Activated T-cell treated with anti-CD3 and anti-CD28 coated beads, Interleukin-2, amount 50 U/mL, for 4 hours (primary cell): ENCODE measurements at regions not wholly inside any gene's neighbourhood (a gene's known extent, or its start where the extent isn't known, plus 50 kb on each side); places are given as distances from the start of the nearest gene placed in this dataset.
"Not testable (repeated sequence)": the region's sequence is repeated elsewhere in the genome, so short reads cannot be mapped to it uniquely, and the experiment has no call there.

Experiments
- ATAC-seq, 2 donors: fragments of 200-7000 bp; cut with Tn5 transposase; one replicate each; pipeline ENCODE4 v1.10.0; 2021
- DNase-seq: peaks from one replicate; pipeline ENCODE4 v3.0.0-alpha.2; 2020
- H3K27me3 Mint-ChIP-seq: one replicate; pipeline ENCODE4 v1.8.0; 2021; ENCODE audit warnings: low read depth, mixed read lengths
- H3K36me3 Mint-ChIP-seq: one replicate; pipeline ENCODE4 v1.8.0; 2022; ENCODE audit warnings: mixed read lengths; ENCODE audit not compliant: insufficient read depth
- H3K4me1 Mint-ChIP-seq: one replicate; pipeline ENCODE4 v1.8.0; 2021; ENCODE audit warnings: low read depth, mixed read lengths
- H3K4me3 Mint-ChIP-seq: one replicate; pipeline ENCODE4 v1.8.0; 2021; ENCODE audit warnings: mild to moderate bottlenecking, moderate library complexity, mixed read lengths
- H3K9me3 Mint-ChIP-seq: one replicate; pipeline ENCODE4 v1.8.0; 2021; ENCODE audit warnings: mixed read lengths

DNA sequence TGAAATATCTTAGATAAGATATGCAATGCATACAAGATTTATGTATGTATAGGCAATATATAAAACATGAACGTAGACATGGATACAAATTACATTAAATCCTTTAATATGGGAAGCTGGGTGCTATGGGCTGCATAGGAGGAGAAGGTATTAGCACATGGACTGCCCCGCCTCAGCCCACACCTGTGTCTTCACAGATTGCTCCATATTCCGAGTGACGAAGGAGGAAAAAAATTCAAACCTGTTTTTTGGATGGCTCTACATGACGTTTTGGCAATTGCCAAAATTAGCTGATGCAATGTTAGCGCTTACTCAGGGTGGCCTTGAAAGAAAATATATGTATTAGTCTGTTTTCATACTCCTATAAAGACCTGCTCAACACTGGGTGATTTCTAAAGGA is 223.4 kb upstream of the SLCO3A1 start:
- no peak for ATAC-seq
- H3K4me3 Mint-ChIP-seq: no peak overlapping the region

GRCh38 chr15:91632176-91632575 is 221.3 kb upstream of the SLCO3A1 start:
- no peaks in the 10 kb centered on the region for H3K27me3 Mint-ChIP-seq
- H3K36me3 Mint-ChIP-seq: no peaks in the 10 kb centered on the region

More for the DNA sequence above, 223.4 kb upstream of the SLCO3A1 start:
- no peaks in the 10 kb centered on the region for H3K4me1 Mint-ChIP-seq
- no peaks in the 10 kb centered on the region for H3K36me3 Mint-ChIP-seq
- no peak for DNase-seq
- no peaks in the 10 kb centered on the region for H3K27me3 Mint-ChIP-seq
- H3K9me3 Mint-ChIP-seq: no peaks in the 10 kb centered on the region

DNA sequence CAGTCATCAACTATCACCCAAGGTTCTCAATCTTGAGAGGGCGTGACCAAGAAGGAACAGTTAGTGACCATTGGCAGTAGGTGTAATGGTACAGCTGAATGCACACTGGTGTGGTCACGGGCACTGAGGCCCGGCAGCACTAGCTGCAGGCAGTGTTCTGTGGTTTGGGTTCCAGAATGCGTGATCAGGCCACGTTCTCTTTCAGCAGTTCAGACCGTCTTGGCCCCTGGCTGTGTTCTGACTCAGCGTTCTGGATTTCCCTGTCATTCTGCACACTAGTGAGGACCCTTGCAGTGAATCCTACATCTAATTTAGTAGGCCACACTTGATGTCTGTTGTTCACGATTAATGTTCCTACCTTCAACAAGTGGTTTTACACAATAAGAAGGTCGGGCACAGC is 220.5 kb upstream of the SLCO3A1 start:
- Mint-ChIP-seq H3K9me3 (peaks cover 4% of the 10 kb centered on the region), H3K27me3 (no peaks in the 10 kb centered on the region), H3K36me3 (no peaks in the 10 kb centered on the region), H3K4me1 (no peaks in the 10 kb centered on the region), H3K4me3 (no peak overlapping the region)
- DNase-seq (no peak), ATAC-seq (no peak)

More at GRCh38 chr15:91632176-91632575, 221.3 kb upstream of the SLCO3A1 start:
- Mint-ChIP-seq H3K9me3 (no peaks in the 10 kb centered on the region), H3K4me1 (no peaks in the 10 kb centered on the region), H3K4me3 (no peak overlapping the region)
- DNase-seq: no peak
- ATAC-seq: no peak

- DNase-seq (no peak), ATAC-seq (no peak)
- Mint-ChIP-seq H3K4me1 (no peaks in the 10 kb centered on the region), H3K27me3 (no peaks in the 10 kb centered on the region), H3K4me3 (no peak overlapping the region), H3K36me3 (no peaks in the 10 kb centered on the region), H3K9me3 (peaks cover 4% of the 10 kb centered on the region)
These were observed 219.3 kb upstream of the SLCO3A1 start for GRCh38 chr15:91634179-91634578.

GRCh38 chr15:91635080-91635479 is 218.4 kb upstream of the SLCO3A1 start:
- no peaks in the 10 kb centered on the region for H3K27me3 Mint-ChIP-seq
- no peaks in the 10 kb centered on the region for H3K4me1 Mint-ChIP-seq

GRCh38 chr15:91635641-91636040 is 217.9 kb upstream of the SLCO3A1 start:
- DNase-seq: no peak

More at GRCh38 chr15:91635080-91635479, 218.4 kb upstream of the SLCO3A1 start:
- Mint-ChIP-seq H3K36me3 (no peaks in the 10 kb centered on the region), H3K9me3 (peaks cover 4% of the 10 kb centered on the region), H3K4me3 (no peak overlapping the region)
- DNase-seq (no peak), ATAC-seq (no peak)

DNA sequence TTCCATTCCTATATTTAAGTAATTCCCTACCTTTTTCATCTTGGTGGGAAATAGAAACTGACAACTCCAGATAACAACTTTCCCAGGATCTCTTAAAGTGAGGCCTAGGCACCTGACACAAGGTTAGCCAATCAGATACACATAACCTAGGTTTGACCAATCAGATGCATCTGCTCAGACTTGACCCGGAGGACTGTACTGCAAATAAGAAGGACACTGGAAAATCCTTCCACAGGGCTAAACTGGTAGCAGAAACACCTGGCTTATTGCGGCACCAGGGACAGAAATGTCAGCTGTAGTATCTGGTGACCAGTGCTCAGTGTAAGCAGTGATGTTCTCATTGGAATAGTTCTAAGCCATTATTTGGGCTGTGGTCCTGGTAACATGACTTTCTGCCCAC is 204.5 kb upstream of the SLCO3A1 start:
- Mint-ChIP-seq H3K4me3 (no peak overlapping the region), H3K4me1 (no peaks in the 10 kb centered on the region), H3K36me3 (no peaks in the 10 kb centered on the region), H3K27me3 (peaks cover 7% of the 10 kb centered on the region), H3K9me3 (no peaks in the 10 kb centered on the region)
- ATAC-seq: no peak
- no peak for DNase-seq

More at GRCh38 chr15:91635641-91636040, 217.9 kb upstream of the SLCO3A1 start:
- no peak for ATAC-seq
- H3K4me3 Mint-ChIP-seq: no peak overlapping the region
- H3K4me1 Mint-ChIP-seq: no peaks in the 10 kb centered on the region
- H3K9me3 Mint-ChIP-seq: peaks cover 7% of the 10 kb centered on the region
- no peaks in the 10 kb centered on the region for H3K36me3 Mint-ChIP-seq
- no peaks in the 10 kb centered on the region for H3K27me3 Mint-ChIP-seq

- DNase-seq: no peak
- ATAC-seq: no peak
- no peak overlapping the region for H3K4me3 Mint-ChIP-seq
- H3K36me3 Mint-ChIP-seq: no peaks in the 10 kb centered on the region
- no peaks in the 10 kb centered on the region for H3K9me3 Mint-ChIP-seq
- H3K4me1 Mint-ChIP-seq: no peaks in the 10 kb centered on the region
- peaks cover 7% of the 10 kb centered on the region for H3K27me3 Mint-ChIP-seq
These were observed 203.6 kb upstream of the SLCO3A1 start for GRCh38 chr15:91649831-91650321.

DNA sequence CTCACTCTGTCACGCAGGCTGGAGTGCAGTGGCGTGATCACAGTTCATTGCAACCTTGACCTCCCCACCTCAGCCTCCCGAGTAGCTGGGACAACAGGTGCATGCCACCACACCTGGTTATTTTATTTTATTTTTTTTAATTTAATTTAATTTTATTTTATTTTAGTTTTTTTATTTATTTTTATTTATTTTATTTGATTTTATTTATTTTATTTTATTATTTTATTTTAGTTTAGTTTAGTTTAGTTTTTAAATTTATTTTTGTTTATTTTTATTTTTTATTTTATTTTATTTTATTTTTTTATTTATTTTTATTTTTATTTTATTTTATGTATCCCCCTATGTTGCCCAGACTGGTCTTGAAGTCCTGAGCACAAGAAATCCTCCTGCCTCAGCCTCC is 202.3 kb upstream of the SLCO3A1 start:
- Mint-ChIP-seq H3K4me3 (no peak overlapping the region), H3K36me3 (no peaks in the 10 kb centered on the region)

GRCh38 chr15:91652610-91653207 is 200.8 kb upstream of the SLCO3A1 start:
- no peaks in the 10 kb centered on the region for H3K36me3 Mint-ChIP-seq
- ATAC-seq (no peak), DNase-seq (no peak)
- peaks cover 9% of the 10 kb centered on the region for H3K4me1 Mint-ChIP-seq
- no peak overlapping the region for H3K4me3 Mint-ChIP-seq
- H3K27me3 Mint-ChIP-seq: peaks cover 21% of the 10 kb centered on the region
- H3K9me3 Mint-ChIP-seq: no peaks in the 10 kb centered on the region

More for the DNA sequence above, 202.3 kb upstream of the SLCO3A1 start:
- DNase-seq: no peak
- Mint-ChIP-seq H3K27me3 (peaks cover 16% of the 10 kb centered on the region), H3K9me3 (no peaks in the 10 kb centered on the region), H3K4me1 (peaks cover 9% of the 10 kb centered on the region)
- ATAC-seq: no peak

DNA sequence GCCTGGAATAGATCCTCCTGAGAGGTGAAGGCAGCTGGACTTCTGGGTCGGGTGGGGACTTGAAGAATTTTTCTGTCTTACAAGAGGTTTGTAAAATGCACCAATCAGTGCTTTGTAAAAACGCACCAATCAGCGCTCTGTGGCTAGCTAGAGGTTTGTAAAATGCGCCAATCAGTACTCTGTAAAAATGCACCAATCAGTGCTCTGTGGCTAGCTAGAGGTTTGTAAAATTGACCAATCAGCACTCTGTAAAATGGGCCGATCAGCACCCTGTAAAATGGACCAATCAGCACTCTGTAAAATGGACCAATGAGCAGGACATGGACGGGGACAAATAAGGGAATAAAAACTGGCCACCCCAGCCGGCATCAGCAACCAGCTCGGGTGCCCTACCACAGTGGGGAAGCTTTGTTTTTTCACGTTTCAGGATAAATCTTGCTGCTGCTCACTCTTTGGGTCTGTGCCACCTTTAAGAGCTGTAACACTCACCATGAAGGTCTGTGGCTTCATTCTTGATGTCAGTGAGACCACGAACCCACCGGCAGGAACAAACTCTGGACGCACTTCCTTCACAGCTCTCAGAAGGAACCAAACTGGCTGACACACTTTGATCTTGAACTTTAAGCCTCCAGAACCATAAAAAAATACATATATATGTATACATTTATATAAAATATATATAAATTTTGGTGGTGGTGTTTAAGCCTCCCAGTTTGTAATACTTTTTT is 197.8 kb upstream of the SLCO3A1 start:
- H3K36me3 Mint-ChIP-seq, ATAC-seq, DNase-seq, H3K4me3 Mint-ChIP-seq, H3K9me3 Mint-ChIP-seq: not testable (repeated sequence)
- Mint-ChIP-seq H3K27me3 (peaks cover 27% of the 10 kb centered on the region), H3K4me1 (peaks cover 17% of the 10 kb centered on the region)

- Mint-ChIP-seq H3K9me3 (no peaks in the 10 kb centered on the region), H3K27me3 (peaks cover 24% of the 10 kb centered on the region), H3K36me3 (no peaks in the 10 kb centered on the region), H3K4me1 (peaks cover 16% of the 10 kb centered on the region), H3K4me3 (no peak overlapping the region)
- ATAC-seq (no peak), DNase-seq (no peak)
These were observed 193.3 kb upstream of the SLCO3A1 start for GRCh38 chr15:91660174-91660649.

DNA sequence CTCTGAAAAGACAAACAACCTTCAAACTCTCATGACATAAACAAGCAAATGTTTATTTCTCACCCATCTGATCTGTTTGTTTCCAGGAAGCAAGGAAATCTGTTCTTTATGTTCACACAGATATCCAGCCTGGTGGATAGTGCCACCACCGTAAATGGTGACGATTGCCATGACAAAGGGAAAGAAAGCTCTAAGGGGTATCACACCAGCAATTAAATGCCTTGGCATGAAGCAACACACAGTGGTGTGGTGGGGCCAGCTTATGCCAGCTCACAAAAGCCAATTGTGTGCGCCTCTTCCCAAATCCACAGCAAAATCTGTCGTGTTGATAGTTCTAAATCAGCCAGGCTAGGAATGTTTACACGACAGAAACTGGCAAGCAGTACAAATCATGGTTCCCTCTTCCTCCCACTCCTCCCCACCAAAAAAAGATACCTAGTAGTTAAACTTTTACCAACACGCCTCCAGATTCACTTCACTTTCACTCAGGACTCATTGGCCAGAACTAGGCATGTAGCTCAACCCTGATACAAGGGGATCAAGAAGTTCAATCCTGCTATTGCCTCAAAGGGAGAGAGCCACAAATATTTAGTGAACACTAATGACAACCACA is 189.2 kb upstream of the SLCO3A1 start:
- Mint-ChIP-seq H3K27me3 (peaks cover 7% of the 10 kb centered on the region), H3K36me3 (no peaks in the 10 kb centered on the region), H3K4me1 (peaks cover 8% of the 10 kb centered on the region), H3K9me3 (no peaks in the 10 kb centered on the region), H3K4me3 (no peak overlapping the region)
- DNase-seq (no peak), ATAC-seq (no peak)

- no peak for DNase-seq
- Mint-ChIP-seq H3K4me1 (peaks cover 3% of the 10 kb centered on the region), H3K36me3 (no peaks in the 10 kb centered on the region), H3K4me3 (no peak overlapping the region), H3K27me3 (peaks cover 6% of the 10 kb centered on the region), H3K9me3 (no peaks in the 10 kb centered on the region)
- no peak for ATAC-seq
These were observed 188.3 kb upstream of the SLCO3A1 start for GRCh38 chr15:91665212-91665611.
